SK-MEL-5 (cell line): ENCODE measurements at regions not wholly inside any gene's neighbourhood (a gene's known extent, or its start where the extent isn't known, plus 50 kb on each side); places are given as distances from the start of the nearest gene placed in this dataset.

ENCODE experiments used
- DNase-seq: peaks from one replicate; pipeline ENCODE4 v3.0.0-alpha.2; 2016; ENCODE audit warnings: low read depth, low spot score
- in situ Hi-C: cut with HindIII; loops from 2 replicates; pipeline ENCODE4 v1.10.0; 2016; ENCODE audit warnings: low sequenced_read_pairs, high pct_unique_total_duplicates, low pct_unique_long_range_greater_than_20kb

GRCh38 chr18:24954341-24954740, 397.6 kb downstream of the ZNF521 start:
- DNase-seq = no peak
- in situ Hi-C loops = no loop called here

DNA sequence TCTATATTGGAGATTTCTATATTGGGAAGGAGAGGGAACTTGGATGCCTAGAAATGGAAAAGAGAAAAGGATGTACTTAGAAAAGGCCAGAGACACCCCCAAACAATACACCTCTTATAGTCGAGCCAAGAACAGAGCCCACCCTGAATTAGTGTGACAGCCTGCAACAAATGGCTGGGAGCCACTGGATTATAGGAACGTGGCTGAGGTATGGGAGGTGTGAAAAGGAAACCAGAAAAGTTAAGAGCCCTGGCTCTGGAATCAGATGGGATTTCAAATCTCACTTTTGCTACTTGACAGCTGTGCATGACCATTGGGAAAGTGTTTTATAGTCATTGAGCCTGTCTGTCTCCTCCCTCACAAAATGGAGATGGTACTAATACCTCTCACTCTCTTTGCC, 394.0 kb downstream of the ZNF521 start:
- in situ Hi-C loops = no loop called here
- no peak for DNase-seq

GRCh38 chr18:24959051-24959476, 392.9 kb downstream of the ZNF521 start:
- in situ Hi-C loops = no loop called here
- DNase-seq = no peak

DNA sequence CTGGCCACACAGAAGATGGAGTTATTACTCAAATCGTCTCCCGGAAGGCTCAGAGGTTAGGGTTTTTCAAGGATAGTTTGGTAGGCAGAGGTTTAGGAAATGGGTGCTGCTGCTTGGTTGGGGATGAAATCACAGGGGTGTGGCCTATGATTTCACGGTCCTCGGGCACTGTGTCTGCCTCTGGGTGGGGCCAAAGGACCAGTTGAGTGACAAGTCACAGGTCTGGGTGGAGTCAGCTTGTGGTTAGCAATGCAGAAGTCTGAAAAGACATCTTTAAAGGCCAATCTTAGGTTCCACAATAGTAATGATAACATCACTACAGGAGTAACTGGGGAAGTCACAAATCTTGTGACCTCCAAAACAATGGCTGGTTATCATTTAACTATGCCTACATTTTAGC, 387.8 kb downstream of the ZNF521 start:
- DNase-seq = peak; percentile 38
- in situ Hi-C loops = no loop called here

DNA sequence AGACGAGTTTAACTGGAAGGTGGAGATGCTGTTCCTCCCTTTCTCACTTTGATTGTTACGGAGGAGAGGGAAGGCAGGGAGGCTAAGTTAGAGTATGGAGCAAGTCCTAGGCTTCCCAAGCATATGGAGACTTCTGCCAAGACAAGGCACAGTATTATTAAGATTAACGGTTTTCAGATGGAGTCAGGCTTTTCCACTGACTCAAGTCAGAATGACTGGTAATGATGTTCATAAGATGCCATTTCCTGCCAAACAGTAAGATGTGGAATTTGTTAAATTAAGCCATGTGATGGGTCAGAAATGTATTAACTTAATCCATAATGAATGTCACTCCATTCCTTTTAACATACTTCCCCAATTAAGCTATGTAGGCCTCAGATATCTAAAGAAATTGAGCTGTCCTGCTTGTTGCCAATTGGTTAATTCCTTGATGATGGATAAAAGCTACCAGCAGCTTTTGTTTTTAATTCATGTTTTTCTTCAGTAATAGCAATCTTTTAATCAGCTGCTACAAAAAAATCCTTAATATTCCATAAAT, 383.7 kb downstream of the ZNF521 start:
- DNase-seq = no peak
- in situ Hi-C loops = no loop called here

DNA sequence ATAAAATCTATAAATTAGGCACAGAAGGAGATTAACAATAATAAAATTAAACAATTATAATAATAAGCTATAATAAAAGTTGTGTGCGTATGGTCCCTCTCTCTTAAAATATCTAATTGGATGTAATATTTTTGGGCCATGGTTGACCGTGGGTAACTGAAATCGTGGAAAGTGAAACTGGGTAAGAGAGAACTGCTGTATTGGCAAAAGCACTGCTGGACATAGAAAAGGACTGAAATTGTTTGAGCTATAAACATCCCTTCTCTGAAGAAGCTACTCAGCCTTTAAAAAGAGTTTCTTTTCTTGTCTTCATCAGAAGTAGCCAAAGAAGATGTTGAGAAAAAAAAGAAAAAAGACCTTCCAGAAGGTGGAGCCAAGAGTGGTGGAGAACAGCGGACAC, 379.4 kb downstream of the ZNF521 start:
- in situ Hi-C loops = no loop called here
- DNase-seq = no peak

- DNase-seq = no peak
- in situ Hi-C loops = no loop called here
Observed at GRCh38 chr18:24974431-24974830, 377.5 kb downstream of the ZNF521 start.

- in situ Hi-C loops = no loop called here
- no peak for DNase-seq
Observed at GRCh38 chr18:24975496-24976372, 376.2 kb downstream of the ZNF521 start.

DNA sequence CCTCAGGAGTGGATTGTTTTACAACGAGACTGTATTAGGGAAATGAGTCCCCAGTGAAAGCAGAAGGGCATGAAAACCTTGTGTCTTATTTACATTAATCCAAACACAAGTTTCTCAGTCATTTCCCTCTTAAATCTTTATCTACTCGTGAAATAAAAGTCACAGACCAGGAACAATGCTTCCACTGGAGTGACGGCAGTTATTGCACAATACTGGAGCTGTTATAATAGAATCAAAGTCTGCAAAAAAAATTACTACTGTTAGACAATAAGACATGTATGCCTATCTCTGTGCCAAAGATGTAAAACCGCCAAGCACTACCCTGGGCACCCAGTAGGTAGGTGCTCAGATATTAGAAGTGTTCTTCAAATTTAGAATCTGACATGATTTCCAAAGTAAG, 375.5 kb downstream of the ZNF521 start:
- in situ Hi-C loops = no loop called here
- no peak for DNase-seq

- DNase-seq = no peak
- in situ Hi-C loops = no loop called here
Observed at GRCh38 chr18:24979235-24979634, 372.7 kb downstream of the ZNF521 start.

GRCh38 chr18:24982831-24983230, 369.1 kb downstream of the ZNF521 start:
- no peak for DNase-seq
- in situ Hi-C loops = no loop called here

DNA sequence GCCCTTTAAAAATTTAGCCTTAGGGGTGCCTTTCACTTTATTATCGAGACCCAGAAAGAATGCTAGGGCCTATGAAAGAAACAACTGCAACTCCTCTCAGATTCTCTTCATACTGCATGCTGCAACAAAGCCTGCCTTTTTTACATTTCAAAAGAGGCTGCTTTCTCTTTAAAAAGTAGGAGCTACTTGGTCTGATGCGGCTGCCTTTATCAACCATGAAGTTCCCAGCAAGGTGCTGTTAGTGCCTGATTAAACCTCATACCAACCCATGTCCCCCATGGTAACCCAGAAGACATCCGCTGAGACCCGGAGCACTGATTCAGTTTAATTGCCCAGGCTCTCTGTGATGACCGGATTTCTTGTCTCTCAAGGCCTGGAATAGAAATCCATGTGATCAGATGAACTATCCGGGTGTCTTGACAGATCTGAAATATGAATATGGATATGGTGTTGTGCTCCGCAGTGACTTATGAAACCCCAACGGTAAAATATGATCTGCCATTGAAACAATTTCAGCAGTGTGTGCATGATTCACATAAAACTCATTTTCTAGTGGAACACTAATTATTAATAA, 368.3 kb downstream of the ZNF521 start:
- DNase-seq = no peak
- in situ Hi-C loops = no loop called here

DNA sequence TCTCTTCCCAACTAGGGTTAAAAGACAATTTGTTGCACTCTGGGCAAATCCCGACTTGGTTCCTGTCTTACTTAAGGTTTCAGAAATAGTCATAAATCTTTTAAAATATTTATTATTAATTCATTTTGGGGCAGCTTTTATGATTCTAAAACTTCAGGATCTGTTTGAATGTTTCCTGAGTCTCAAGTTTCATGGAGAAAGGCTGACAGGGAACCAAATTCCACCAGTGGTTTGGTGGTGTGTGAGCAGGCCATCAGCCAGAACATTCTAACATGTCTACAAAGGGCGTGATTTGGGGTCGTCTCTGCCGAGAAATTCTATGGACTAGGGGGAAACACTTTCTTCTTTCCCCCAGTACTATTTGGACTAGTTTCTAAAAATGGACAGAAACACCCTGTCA, 366.4 kb downstream of the ZNF521 start:
- in situ Hi-C loops = no loop called here
- DNase-seq = no peak

DNA sequence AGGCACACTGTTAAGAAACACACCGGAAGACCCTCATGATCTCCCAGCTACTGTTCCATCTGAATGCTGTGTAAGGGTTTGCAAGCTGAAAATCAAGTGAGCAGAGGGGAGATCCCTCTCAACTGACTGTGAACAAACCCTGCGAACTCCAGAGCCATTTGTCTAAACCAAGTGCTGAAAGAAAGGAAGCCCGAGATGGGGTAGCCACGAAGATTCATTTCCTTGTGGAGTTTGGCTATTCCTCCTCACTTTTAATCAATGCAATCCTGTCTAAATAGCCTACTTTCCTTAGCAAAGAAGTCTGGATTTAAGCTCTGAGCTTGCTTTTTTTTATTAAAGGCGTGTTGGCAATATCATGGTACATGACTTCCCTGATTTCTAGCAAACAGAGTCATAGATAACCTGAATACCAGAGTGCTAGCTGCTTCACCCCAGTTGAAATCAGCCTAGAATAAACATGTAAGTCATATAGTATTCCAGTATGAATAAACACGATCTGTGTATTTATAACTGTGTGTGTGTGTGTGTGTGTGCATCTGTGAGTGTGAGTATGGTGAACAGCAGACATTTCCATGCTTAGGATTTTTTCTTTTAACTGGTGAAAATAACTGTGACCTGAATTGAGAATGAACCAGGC, 365.2 kb downstream of the ZNF521 start:
- no peak for DNase-seq
- in situ Hi-C loops = no loop called here

GRCh38 chr18:24987303-24988252, 364.4 kb downstream of the ZNF521 start:
- in situ Hi-C loops = no loop called here
- no peak for DNase-seq

DNA sequence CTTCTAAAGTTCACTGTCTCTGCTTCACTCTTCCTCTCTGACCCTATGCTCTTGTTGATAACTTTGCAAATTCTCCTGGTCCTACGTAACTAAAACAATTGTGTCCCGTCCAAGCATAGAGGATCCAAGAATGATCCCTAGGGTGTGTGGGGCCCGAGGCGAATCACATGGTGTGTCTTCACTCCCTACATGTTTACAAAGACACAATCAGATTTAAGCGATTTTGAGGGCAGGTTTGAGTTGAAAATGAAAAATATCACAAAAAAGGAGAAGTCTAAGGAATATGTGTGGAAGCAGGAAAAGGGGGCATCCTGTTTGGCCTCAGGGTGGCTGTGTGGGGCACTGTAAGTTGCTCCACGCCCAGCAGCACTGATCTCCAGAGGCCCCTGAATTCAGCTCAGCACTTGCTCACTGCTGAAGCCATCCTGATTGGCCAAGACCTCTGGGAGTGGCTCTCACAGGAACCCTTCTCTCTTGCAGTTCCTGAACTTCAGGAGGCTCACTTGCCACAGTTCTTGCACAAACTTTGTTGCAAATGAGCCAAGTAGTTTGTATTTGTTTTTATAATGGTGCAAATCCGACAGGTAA, 363.6 kb downstream of the ZNF521 start:
- in situ Hi-C loops = no loop called here
- DNase-seq = no peak
